SK-N-SH (cell line): ENCODE measurements at regions not wholly inside any gene's neighbourhood (a gene's known extent, or its start where the extent isn't known, plus 50 kb on each side); places are given as distances from the start of the nearest gene placed in this dataset.

Source experiments
- CTCF ChIA-PET: fragments of 300-600, 350-600 bp; formaldehyde crosslinking; extraction: SDS; loops from one replicate; lab custom pipeline; 2021; lab: Yijun Ruan, JAX
- POLR2A ChIA-PET: fragments of 350-600 bp; sonication (Branson Sonifier 250); formaldehyde crosslinking; extraction: SDS; loops from one replicate; lab custom pipeline; 2020; ENCODE audit warnings: antibody characterized with exemption, inconsistent platforms; lab: Yijun Ruan, JAX
- DNase-seq: peaks from one replicate; pipeline ENCODE4 v3.0.0; 2012
- H2AFZ ChIP-seq: fragments of 200-600 bp; sonication (generic); 2 replicates; pipeline ENCODE4 v1.8.1; 2016; ENCODE audit warnings: antibody characterized with exemption, mild to moderate bottlenecking, low read depth
- H3F3A ChIP-seq: fragments of 200-600 bp; sonication (generic); replicated peaks from 2 replicates; pipeline ENCODE3; 2016; ENCODE audit warnings: antibody characterized with exemption, mild to moderate bottlenecking; ENCODE audit not compliant: insufficient read depth
- H3K27ac ChIP-seq, 2 experiments: fragments of 200-500 bp in 1 of 2; fragments of 200-600 bp in 1 of 2; sonication (Bioruptor generic) in 1 of 2; sonication (generic), shearing (Covaris generic) in 1 of 2; 2 replicates each; pipeline versions ENCODE4 v1.5.1 to v1.6.1; 2014 to 2016; ENCODE audit warnings: low read depth in 2 of 2, inconsistent platforms in 1 of 2, low read length in 1 of 2, mild to moderate bottlenecking in 1 of 2, mixed read lengths in 1 of 2
- H3K27me3 ChIP-seq: fragments of 200-600 bp; sonication (generic), shearing (Covaris generic); 2 replicates; pipeline ENCODE4 v1.6.1; 2016; ENCODE audit warnings: mixed run types; ENCODE audit not compliant: insufficient read depth
- H3K36me3 ChIP-seq, 2 experiments: fragments of 200-500 bp in 1 of 2; fragments of 200-600 bp in 1 of 2; sonication (Bioruptor generic) in 1 of 2; sonication (generic) in 1 of 2; replicated peaks in 1 of 2; 2 replicates each; pipeline versions ENCODE3 to v1.5.1; 2014 to 2016; ENCODE audit warnings: low read length in 1 of 2, mild to moderate bottlenecking in 1 of 2; ENCODE audit not compliant: insufficient read depth in 2 of 2, control insufficient read depth in 1 of 2
- H3K4me1 ChIP-seq, 2 experiments: fragments of 200-500 bp in 1 of 2; fragments of 200-600 bp in 1 of 2; sonication (Bioruptor generic) in 1 of 2; sonication (generic), shearing (Covaris generic) in 1 of 2; 2 replicates each; pipeline versions ENCODE4 v1.5.1 to v1.6.1; 2014 to 2016; ENCODE audit warnings: low read depth in 1 of 2, low read length in 1 of 2, mixed run types in 1 of 2; ENCODE audit not compliant: insufficient read depth in 2 of 2, control insufficient read depth in 1 of 2
- H3K4me2 ChIP-seq: fragments of 200-600 bp; sonication (generic), shearing (Covaris generic); 2 replicates; pipeline ENCODE4 v1.6.1; 2017; ENCODE audit warnings: mixed run types
- H3K4me3 ChIP-seq, 2 experiments: fragments of 200-500 bp in 1 of 2; fragments of 200-600 bp in 1 of 2; sonication (Bioruptor generic) in 1 of 2; sonication (generic), shearing (Covaris generic) in 1 of 2; 2 replicates each; pipeline versions ENCODE4 v1.5.1 to v1.8.1; 2014 to 2016; ENCODE audit warnings: low read depth in 2 of 2, inconsistent platforms in 1 of 2, low read length in 1 of 2, mild to moderate bottlenecking in 1 of 2, mixed read lengths in 1 of 2, moderate library complexity in 1 of 2
- H3K79me2 ChIP-seq: fragments of 200-600 bp; sonication (generic); 2 replicates; pipeline ENCODE4 v1.8.1; 2017; ENCODE audit warnings: mild to moderate bottlenecking; ENCODE audit not compliant: insufficient read depth
- H3K9ac ChIP-seq: fragments of 200-600 bp; sonication (generic); 2 replicates; pipeline ENCODE4 v1.6.1; 2017; ENCODE audit warnings: mixed run types
- H3K9me2 ChIP-seq: fragments of 200-600 bp; sonication (generic); 2 replicates; pipeline ENCODE4 v1.6.1; 2017; ENCODE audit warnings: mixed run types
- H3K9me3 ChIP-seq: fragments of 200-600 bp; sonication (generic); 2 replicates; pipeline ENCODE4 v1.6.1; 2017; ENCODE audit warnings: mixed run types, mild to moderate bottlenecking, moderate library complexity
- H4K20me1 ChIP-seq: fragments of 200-600 bp; sonication (generic); 2 replicates; pipeline ENCODE4 v1.6.1; 2017; ENCODE audit warnings: mild to moderate bottlenecking, mixed run types; ENCODE audit not compliant: insufficient read depth
- EZH2phosphoT487 ChIP-seq: fragments of 200-600 bp; sonication (generic); IDR thresholded peaks from 2 replicates; pipeline ENCODE4 v1.6.1; 2017; ENCODE audit warnings: low read depth, mixed run types, mild to moderate bottlenecking, antibody characterized with exemption, moderate library complexity, borderline replicate concordance
- FOXM1 ChIP-seq: IDR thresholded peaks from 2 replicates; pipeline ENCODE4 v1.4.0; 2012; ENCODE audit warnings: low read depth, mild to moderate bottlenecking
- GABPA ChIP-seq: IDR thresholded peaks from 2 replicates; pipeline ENCODE4 v1.4.0; 2012; ENCODE audit warnings: low read depth, mild to moderate bottlenecking
- IRF3 ChIP-seq: fragments of 150-350 bp; IDR thresholded peaks from 2 replicates; pipeline ENCODE4 v1.6.1; 2016; ENCODE audit warnings: mild to moderate bottlenecking, low read depth, low read length
- MAX ChIP-seq: IDR thresholded peaks from 2 replicates; pipeline ENCODE4 v1.4.0; 2012; ENCODE audit warnings: low read depth
- PBX3 ChIP-seq: IDR thresholded peaks from 2 replicates; pipeline ENCODE4; 2012
- RAD21 ChIP-seq: IDR thresholded peaks from 2 replicates; pipeline ENCODE4 v1.6.1; 2012; ENCODE audit warnings: mild to moderate bottlenecking, low read length
- REST ChIP-seq: IDR thresholded peaks from 2 replicates; pipeline ENCODE4 v1.6.1; 2012; ENCODE audit warnings: mild to moderate bottlenecking, low read depth, low read length, moderate library complexity
- RXRA ChIP-seq: IDR thresholded peaks from 2 replicates; pipeline ENCODE4 v1.4.0; 2012; ENCODE audit warnings: low read depth, mild to moderate bottlenecking, borderline replicate concordance
- TEAD4 ChIP-seq: IDR thresholded peaks from 2 replicates; pipeline ENCODE4 v1.4.0; 2012; ENCODE audit warnings: mild to moderate bottlenecking, borderline replicate concordance; ENCODE audit not compliant: insufficient read depth
- ZBTB33 ChIP-seq: IDR thresholded peaks from 2 replicates; pipeline ENCODE4 v1.4.0; 2012; ENCODE audit warnings: low read depth, borderline replicate concordance
- WGBS: methylation state at CpG from one replicate; pipeline ENCODE4 v1.1.6; 2017; ENCODE audit warnings: low lambda C conversion rate; 5-methylcytosine and 5-hydroxymethylcytosine counted together

- H3F3A ChIP-seq: no peaks in the 10 kb centered on the region
- no peaks in the 10 kb centered on the region for H3K27me3 ChIP-seq
- H3K4me1 ChIP-seq: no peaks in the 10 kb centered on the region
- ChIA-PET CTCF (interaction anchor here (1.6 kb wide), 1 partner anchor 22 kb away, joined by 3 read pairs; no protein-coding TSS in a partner anchor), POLR2A (no interaction called here)
- no peak for DNase-seq
- no peaks in the 10 kb centered on the region for H4K20me1 ChIP-seq
- no peak for TF ChIP-seq MAX
- TF ChIP-seq RXRA: no peak
- no peak for TF ChIP-seq REST
- no peak for TF ChIP-seq ZBTB33
- TF ChIP-seq EZH2phosphoT487: no peak
- TF ChIP-seq FOXM1: no peak
- TF ChIP-seq TEAD4: no peak
- no peak for TF ChIP-seq PBX3
- no peak overlapping the region for H3K27ac ChIP-seq
- WGBS: 31% methylated on average over 3 of the region's 5 CpGs
- no peak overlapping the region for H3K4me3 ChIP-seq
- H3K79me2 ChIP-seq: no peaks in the 10 kb centered on the region
- no peaks in the 10 kb centered on the region for H3K9me2 ChIP-seq
- no peak overlapping the region for H2AFZ ChIP-seq
- no peaks in the 10 kb centered on the region for H3K36me3 ChIP-seq
- H3K9ac ChIP-seq: no peak overlapping the region
- no peaks in the 10 kb centered on the region for H3K9me3 ChIP-seq
- H3K4me2 ChIP-seq: no peak overlapping the region
Observed at GRCh38 chr6:102137859-102138258, 744.4 kb downstream of the GRIK2 start.

- Histone ChIP-seq H3F3A (no peaks in the 10 kb centered on the region), H3K4me1 (no peaks in the 10 kb centered on the region), H3K4me2 (no peak overlapping the region), H3K79me2 (no peaks in the 10 kb centered on the region), H3K9me2 (no peaks in the 10 kb centered on the region), H3K9me3 (no peaks in the 10 kb centered on the region; the same call in 1 of the 2 replicates), H3K9ac (no peak overlapping the region), H3K27me3 (no peaks in the 10 kb centered on the region), H3K4me3 (no peak overlapping the region), H2AFZ (0 out of 2 replicates have a peak overlapping the region, but pooled peaks have one; percentile 6), H3K27ac (no peak overlapping the region), H3K36me3 (no peaks in the 10 kb centered on the region), H4K20me1 (no peaks in the 10 kb centered on the region)
- TF ChIP-seq IRF3: no peak
- no peak for TF ChIP-seq RAD21
- TF ChIP-seq GABPA: no peak
- ChIA-PET POLR2A (no interaction called here), CTCF (no interaction called here)
- DNase-seq: no peak
Observed at GRCh38 chr6:102149191-102149590, 755.7 kb downstream of the GRIK2 start.
